Nucleus accumbens (tissue), 56 donors: ENCODE measurements at regions not wholly inside any gene's neighbourhood (a gene's known extent, or its start where the extent isn't known, plus 50 kb on each side); places are given as distances from the start of the nearest gene placed in this dataset.
"Not testable (repeated sequence)": the region's sequence is repeated elsewhere in the genome, so short reads cannot be mapped to it uniquely, and the experiment has no call there.

Source experiments
- DNase-seq, 56 donors: peaks; one replicate each; lab custom pipeline; 2025; lab: John Stamatoyannopoulos, UW

GRCh38 chr18:21928925-21929324 is 188.3 kb downstream of the MIB1 start:
- no peak for DNase-seq

- DNase-seq, result no peak
Measured at GRCh38 chr18:21930177-21930576, 189.6 kb downstream of the MIB1 start.

GRCh38 chr18:21933931-21934765 is 193.6 kb downstream of the MIB1 start:
- DNase-seq, result no peak

GRCh38 chr18:21934766-21935015 is 194.1 kb downstream of the MIB1 start:
- no peak for DNase-seq

GRCh38 chr18:21943456-21943855 is 202.9 kb downstream of the MIB1 start:
- no peak for DNase-seq

GRCh38 chr18:21949326-21950015 is 208.9 kb downstream of the MIB1 start:
- no peak for DNase-seq

GRCh38 chr18:21955757-21956652 is 213.4 kb upstream of the GATA6 start:
- peak in 44 of 56 donors; percentile 0 to 82 (median 18) for DNase-seq

GRCh38 chr18:21958263-21958662 is 211.1 kb upstream of the GATA6 start:
- DNase-seq, result no peak

GRCh38 chr18:21958707-21959450 is 210.5 kb upstream of the GATA6 start:
- no peak for DNase-seq

- no peak for DNase-seq
Measured at GRCh38 chr18:21960189-21960588, 209.2 kb upstream of the GATA6 start.

GRCh38 chr18:21963336-21963735 is 206.1 kb upstream of the GATA6 start:
- no peak for DNase-seq

- no peak for DNase-seq
Measured at GRCh38 chr18:21968338-21968737, 201.1 kb upstream of the GATA6 start.

GRCh38 chr18:21972281-21972680 is 197.1 kb upstream of the GATA6 start:
- DNase-seq, result no peak

GRCh38 chr18:21975954-21976353 is 193.4 kb upstream of the GATA6 start:
- not testable (repeated sequence) for DNase-seq

- no peak for DNase-seq
Measured at GRCh38 chr18:21978546-21979170, 190.7 kb upstream of the GATA6 start.

GRCh38 chr18:21979171-21979560 is 190.2 kb upstream of the GATA6 start:
- no peak for DNase-seq

- DNase-seq, result no peak
Measured at GRCh38 chr18:21979759-21980158, 189.6 kb upstream of the GATA6 start.

- DNase-seq, result no peak
Measured at GRCh38 chr18:21980744-21981143, 188.6 kb upstream of the GATA6 start.

- not testable (repeated sequence) for DNase-seq
Measured at GRCh38 chr18:21981489-21981888, 187.9 kb upstream of the GATA6 start.

- no peak for DNase-seq
Measured at GRCh38 chr18:21991081-21991534, 178.3 kb upstream of the GATA6 start.
